WTC11 (cell line): ENCODE measurements at regions not wholly inside any gene's neighbourhood (a gene's known extent, or its start where the extent isn't known, plus 50 kb on each side); places are given as distances from the start of the nearest gene placed in this dataset.
"Not testable (repeated sequence)": the region's sequence is repeated elsewhere in the genome, so short reads cannot be mapped to it uniquely, and the experiment has no call there.

ENCODE experiments used
- ATAC-seq: fragments of 200-7000 bp; cut with Tn5 transposase; 2 replicates; pipeline ENCODE4 v1.10.0; 2021; ENCODE audit warnings: mild to moderate bottlenecking, moderate library complexity
- CTCF ChIA-PET: fragments of 300-600 bp; sonication (Branson Sonifier 250); formaldehyde crosslinking; loops from one replicate; lab custom pipeline; 2021; ENCODE audit warnings: antibody characterized with exemption; lab: Charles Lee
- POLR2A ChIA-PET: fragments of 350-600 bp; sonication (Branson Sonifier 250); formaldehyde crosslinking; loops from one replicate; lab custom pipeline; 2021; ENCODE audit warnings: antibody characterized with exemption; lab: Charles Lee
- DNase-seq: peaks from one replicate; pipeline ENCODE4 v3.0.0; 2021; ENCODE audit warnings: low spot score
- H3K27ac Mint-ChIP-seq: 2 replicates; pipeline ENCODE4 v1.8.0; 2021; ENCODE audit warnings: mixed read lengths
- H3K27me3 Mint-ChIP-seq: 2 replicates; pipeline ENCODE4 v1.8.0; 2021; ENCODE audit warnings: low read depth, mild to moderate bottlenecking, moderate library complexity, mixed read lengths
- H3K36me3 Mint-ChIP-seq: 2 replicates; pipeline ENCODE4 v1.8.0; 2021; ENCODE audit warnings: mixed read lengths
- H3K4me1 Mint-ChIP-seq: 2 replicates; pipeline ENCODE4 v1.8.0; 2022; ENCODE audit warnings: mixed read lengths
- H3K4me3 Mint-ChIP-seq: 2 replicates; pipeline ENCODE4 v1.8.0; 2021; ENCODE audit warnings: mild to moderate bottlenecking, moderate library complexity, mixed read lengths
- H3K9me3 Mint-ChIP-seq: 2 replicates; pipeline ENCODE4 v1.8.0; 2021; ENCODE audit warnings: mixed read lengths
- AFF4 ChIP-seq: sonication (generic); formaldehyde crosslinking; IDR thresholded peaks from 2 replicates; pipeline ENCODE4 v1.8.1; 2023; ENCODE audit warnings: mild to moderate bottlenecking, missing genetic modification reagents, borderline replicate concordance
- ATF6 ChIP-seq: sonication (generic); formaldehyde crosslinking; IDR thresholded peaks from 2 replicates; pipeline ENCODE4 v1.8.1; 2023; ENCODE audit warnings: mild to moderate bottlenecking, missing genetic modification reagents
- CREB1 ChIP-seq: sonication (generic); formaldehyde crosslinking; IDR thresholded peaks from 2 replicates; pipeline ENCODE4 v1.8.0; 2023; ENCODE audit warnings: mild to moderate bottlenecking, missing genetic modification reagents
- FOXK1 ChIP-seq: sonication (generic); formaldehyde crosslinking; IDR thresholded peaks from 2 replicates; pipeline ENCODE4 v1.8.0; 2022; ENCODE audit warnings: mild to moderate bottlenecking, moderate library complexity, missing genetic modification reagents
- HMGA2 ChIP-seq: fragments of 250-450 bp; sonication (Bioruptor Pico); IDR thresholded peaks from 2 replicates; pipeline ENCODE4 v1.4.0; 2021; ENCODE audit warnings: mild to moderate bottlenecking, moderate library complexity
- IRF1 ChIP-seq: sonication (generic); formaldehyde crosslinking; IDR thresholded peaks from 2 replicates; pipeline ENCODE4 v1.8.0; 2023; ENCODE audit warnings: missing genetic modification reagents
- ZMAT4 ChIP-seq: fragments of 250-450 bp; sonication (Bioruptor Pico); IDR thresholded peaks from 2 replicates; pipeline ENCODE4 v1.9.0; 2021; ENCODE audit warnings: mild to moderate bottlenecking
- ZNF232 ChIP-seq: sonication (generic); formaldehyde crosslinking; IDR thresholded peaks from 2 replicates; pipeline ENCODE4 v1.8.0; 2022; ENCODE audit warnings: mild to moderate bottlenecking, missing genetic modification reagents
- ZNF281 ChIP-seq: sonication (generic); formaldehyde crosslinking; IDR thresholded peaks from 2 replicates; pipeline ENCODE4 v1.8.0; 2023; ENCODE audit warnings: mild to moderate bottlenecking, missing genetic modification reagents
- ZNF317 ChIP-seq: sonication (generic); formaldehyde crosslinking; IDR thresholded peaks from 2 replicates; pipeline ENCODE4 v1.8.1; 2023; ENCODE audit warnings: low read depth, mild to moderate bottlenecking, moderate library complexity, missing genetic modification reagents, borderline replicate concordance
- TF ChIP-seq, protein P1 (sequence below): fragments of 250-450 bp; sonication (Bioruptor Pico); IDR thresholded peaks from 2 replicates; pipeline ENCODE4 v1.9.0; 2021; ENCODE audit warnings: mild to moderate bottlenecking, borderline replicate concordance
- TF ChIP-seq, protein P2 (sequence below): sonication (generic); formaldehyde crosslinking; IDR thresholded peaks from 2 replicates; pipeline ENCODE4 v1.8.1; 2023; ENCODE audit warnings: mild to moderate bottlenecking, missing genetic modification reagents, moderate library complexity

DNA sequence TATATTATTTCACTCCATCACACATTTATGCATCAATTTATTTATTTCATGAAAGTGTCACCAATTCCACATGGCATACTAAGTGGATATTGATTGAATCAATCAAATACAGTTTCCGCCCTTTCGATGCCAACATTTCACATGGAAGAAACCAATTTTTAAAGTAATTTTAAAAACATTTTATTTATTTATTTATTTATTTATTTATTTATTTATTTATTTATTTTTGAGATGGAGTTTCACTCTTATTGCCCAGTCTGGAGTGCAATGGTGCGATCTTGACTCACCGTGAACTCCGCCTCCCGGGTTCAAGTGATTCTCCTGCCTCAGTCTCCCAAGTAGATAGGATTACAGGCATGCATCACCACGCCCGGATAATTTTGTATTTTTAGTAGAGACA is 1005.0 kb upstream of the ALCAM start:
- POLR2A ChIA-PET, H3K27me3 Mint-ChIP-seq, H3K4me1 Mint-ChIP-seq, H3K9me3 Mint-ChIP-seq, CTCF ChIA-PET, ATAC-seq, H3K4me3 Mint-ChIP-seq, DNase-seq, H3K36me3 Mint-ChIP-seq, H3K27ac Mint-ChIP-seq: not testable (repeated sequence)
- 0 out of 2 replicates have a peak, but pooled peaks have one; percentile 27 for TF ChIP-seq HMGA2 (CRISPR knock-in tag)

DNA sequence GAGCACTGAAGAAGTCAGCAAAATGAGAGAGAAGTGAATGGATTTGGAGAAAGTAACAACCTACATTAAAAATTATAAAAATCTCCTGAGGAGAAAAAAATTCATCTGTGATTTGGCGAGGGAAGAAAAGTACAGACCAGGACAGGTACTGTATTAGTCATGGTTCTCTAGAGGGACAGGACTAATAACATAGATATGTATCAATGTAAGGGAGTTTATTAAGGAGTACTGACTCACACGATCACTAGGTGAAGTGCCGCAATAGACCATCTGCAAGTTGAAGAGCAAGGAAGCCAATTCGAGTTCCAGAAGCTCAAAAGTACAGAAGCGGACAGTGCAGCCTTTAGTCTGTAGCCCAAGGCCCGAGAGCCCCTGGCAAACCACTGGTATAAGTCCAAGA is 1004.4 kb upstream of the ALCAM start:
- DNase-seq = no peak
- H3K36me3 Mint-ChIP-seq = no peaks in the 10 kb centered on the region
- POLR2A ChIA-PET = no interaction called here
- no peak for ATAC-seq
- no peak for TF ChIP-seq ZNF317 (CRISPR knock-in tag)
- no peak for TF ChIP-seq AFF4 (CRISPR knock-in tag)
- no peak for TF ChIP-seq ZMAT4 (CRISPR knock-in tag)
- TF ChIP-seq, protein P1, sequence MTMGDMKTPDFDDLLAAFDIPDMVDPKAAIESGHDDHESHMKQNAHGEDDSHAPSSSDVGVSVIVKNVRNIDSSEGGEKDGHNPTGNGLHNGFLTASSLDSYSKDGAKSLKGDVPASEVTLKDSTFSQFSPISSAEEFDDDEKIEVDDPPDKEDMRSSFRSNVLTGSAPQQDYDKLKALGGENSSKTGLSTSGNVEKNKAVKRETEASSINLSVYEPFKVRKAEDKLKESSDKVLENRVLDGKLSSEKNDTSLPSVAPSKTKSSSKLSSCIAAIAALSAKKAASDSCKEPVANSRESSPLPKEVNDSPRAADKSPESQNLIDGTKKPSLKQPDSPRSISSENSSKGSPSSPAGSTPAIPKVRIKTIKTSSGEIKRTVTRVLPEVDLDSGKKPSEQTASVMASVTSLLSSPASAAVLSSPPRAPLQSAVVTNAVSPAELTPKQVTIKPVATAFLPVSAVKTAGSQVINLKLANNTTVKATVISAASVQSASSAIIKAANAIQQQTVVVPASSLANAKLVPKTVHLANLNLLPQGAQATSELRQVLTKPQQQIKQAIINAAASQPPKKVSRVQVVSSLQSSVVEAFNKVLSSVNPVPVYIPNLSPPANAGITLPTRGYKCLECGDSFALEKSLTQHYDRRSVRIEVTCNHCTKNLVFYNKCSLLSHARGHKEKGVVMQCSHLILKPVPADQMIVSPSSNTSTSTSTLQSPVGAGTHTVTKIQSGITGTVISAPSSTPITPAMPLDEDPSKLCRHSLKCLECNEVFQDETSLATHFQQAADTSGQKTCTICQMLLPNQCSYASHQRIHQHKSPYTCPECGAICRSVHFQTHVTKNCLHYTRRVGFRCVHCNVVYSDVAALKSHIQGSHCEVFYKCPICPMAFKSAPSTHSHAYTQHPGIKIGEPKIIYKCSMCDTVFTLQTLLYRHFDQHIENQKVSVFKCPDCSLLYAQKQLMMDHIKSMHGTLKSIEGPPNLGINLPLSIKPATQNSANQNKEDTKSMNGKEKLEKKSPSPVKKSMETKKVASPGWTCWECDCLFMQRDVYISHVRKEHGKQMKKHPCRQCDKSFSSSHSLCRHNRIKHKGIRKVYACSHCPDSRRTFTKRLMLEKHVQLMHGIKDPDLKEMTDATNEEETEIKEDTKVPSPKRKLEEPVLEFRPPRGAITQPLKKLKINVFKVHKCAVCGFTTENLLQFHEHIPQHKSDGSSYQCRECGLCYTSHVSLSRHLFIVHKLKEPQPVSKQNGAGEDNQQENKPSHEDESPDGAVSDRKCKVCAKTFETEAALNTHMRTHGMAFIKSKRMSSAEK = no peak
- no peak for TF ChIP-seq FOXK1 (CRISPR knock-in tag)
- no peak for TF ChIP-seq ZNF281 (CRISPR knock-in tag)
- TF ChIP-seq ZNF232 (CRISPR knock-in tag) = no peak
- TF ChIP-seq IRF1 (CRISPR knock-in tag) = no peak
- no peak for TF ChIP-seq CREB1 (CRISPR knock-in tag)
- TF ChIP-seq ATF6 (CRISPR knock-in tag) = no peak
- TF ChIP-seq, protein P2, sequence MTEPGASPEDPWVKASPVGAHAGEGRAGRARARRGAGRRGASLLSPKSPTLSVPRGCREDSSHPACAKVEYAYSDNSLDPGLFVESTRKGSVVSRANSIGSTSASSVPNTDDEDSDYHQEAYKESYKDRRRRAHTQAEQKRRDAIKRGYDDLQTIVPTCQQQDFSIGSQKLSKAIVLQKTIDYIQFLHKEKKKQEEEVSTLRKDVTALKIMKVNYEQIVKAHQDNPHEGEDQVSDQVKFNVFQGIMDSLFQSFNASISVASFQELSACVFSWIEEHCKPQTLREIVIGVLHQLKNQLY (CRISPR knock-in tag) = no peak
- no peak overlapping the region for H3K4me3 Mint-ChIP-seq
- H3K9me3 Mint-ChIP-seq = 0 out of 2 replicates have a peak, but pooled peaks cover 3% of the 10 kb centered on the region
- no peaks in the 10 kb centered on the region for H3K27me3 Mint-ChIP-seq
- CTCF ChIA-PET = no interaction called here
- H3K4me1 Mint-ChIP-seq = no peaks in the 10 kb centered on the region
- H3K27ac Mint-ChIP-seq = no peak overlapping the region
